ENCODE measurements at regions not wholly inside any gene's neighbourhood (a gene's known extent, or its start where the extent isn't known, plus 50 kb on each side); places are given as distances from the start of the nearest gene placed in this dataset.

GRCh38 chr5:120306303-120306702, 157.8 kb upstream of the PRR16 start:
- no TSS peak for BruUV-seq (replicated peaks)
- Histone ChIP-seq H3K4me3 (ENCODE audit: low read depth, low read length, poor library complexity, severe bottlenecking) (no peak overlapping the region), H3K4me1 (ENCODE audit: insufficient read depth, low read length, poor library complexity, severe bottlenecking) (no peaks in the 10 kb centered on the region), H3K36me3 (ENCODE audit: insufficient read depth, low read length, poor library complexity, severe bottlenecking) (no peaks in the 10 kb centered on the region), H3K27me3 (replicated peaks; ENCODE audit: insufficient read depth, low read depth, low read length, poor library complexity) (no peaks in the 10 kb centered on the region), H3K9me3 (ENCODE audit: low read depth, low read length, poor library complexity, severe bottlenecking) (no peaks in the 10 kb centered on the region), H3K27ac (ENCODE audit: low read depth, low read length, poor library complexity, severe bottlenecking) (no peak overlapping the region)
- ChIA-PET CTCF (no interaction called here), POLR2A (ENCODE audit: low non-redundant PET) (no interaction called here)
- intact Hi-C loops (cut with micrococcal nuclease; ENCODE audit: unreplicated experiment) = no loop called here
- TF ChIP-seq EZH2 (IDR thresholded peaks at IDR 0.05; ENCODE audit: borderline replicate concordance, low read depth, low read length, poor library complexity, severe bottlenecking) = no peak
- no peak for TF ChIP-seq CTCF (conservative IDR thresholded peaks at IDR 0.05; ENCODE audit: low read depth, low read length)
- DNase-seq (ENCODE audit: low spot score) = no peak

- POLR2A ChIA-PET (ENCODE audit: low non-redundant PET) = no interaction called here
- H3K9me3 ChIP-seq (ENCODE audit: low read depth, low read length, poor library complexity, severe bottlenecking) = no peaks in the 10 kb centered on the region
- intact Hi-C loops (cut with micrococcal nuclease; ENCODE audit: unreplicated experiment) = no loop called here
- H3K27ac ChIP-seq (ENCODE audit: low read depth, low read length, poor library complexity, severe bottlenecking) = no peak overlapping the region
- CTCF ChIA-PET = no interaction called here
- H3K27me3 ChIP-seq (replicated peaks; ENCODE audit: insufficient read depth, low read depth, low read length, poor library complexity) = no peaks in the 10 kb centered on the region
- no peaks in the 10 kb centered on the region for H3K36me3 ChIP-seq (ENCODE audit: insufficient read depth, low read length, poor library complexity, severe bottlenecking)
- no TSS peak for BruUV-seq (replicated peaks)
- TF ChIP-seq CTCF (conservative IDR thresholded peaks at IDR 0.05; ENCODE audit: low read depth, low read length) (no peak), EZH2 (IDR thresholded peaks at IDR 0.05; ENCODE audit: borderline replicate concordance, low read depth, low read length, poor library complexity, severe bottlenecking) (no peak)
- H3K4me3 ChIP-seq (ENCODE audit: low read depth, low read length, poor library complexity, severe bottlenecking) = no peak overlapping the region
- no peaks in the 10 kb centered on the region for H3K4me1 ChIP-seq (ENCODE audit: insufficient read depth, low read length, poor library complexity, severe bottlenecking)
- no peak for DNase-seq (ENCODE audit: low spot score)
Measured at GRCh38 chr5:120314191-120314590, 149.9 kb upstream of the PRR16 start.

DNA sequence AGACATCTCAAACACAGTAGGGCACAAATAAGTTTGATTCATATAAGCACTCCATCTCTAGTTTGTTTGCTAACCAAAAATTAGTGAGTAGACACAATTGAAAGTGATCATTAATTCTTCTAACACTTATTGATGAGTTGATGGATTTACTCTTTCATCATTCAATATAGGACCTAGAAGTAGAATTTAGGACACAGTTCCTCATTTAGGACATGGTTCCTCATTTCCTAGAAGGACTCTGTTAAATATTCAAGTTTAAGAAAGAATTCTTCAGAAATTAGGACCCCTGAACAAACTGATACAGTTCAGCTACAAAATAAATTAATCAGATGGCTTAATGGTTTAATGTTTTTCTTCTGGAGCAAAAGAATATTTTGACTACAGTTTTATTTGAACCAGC, 143.5 kb upstream of the PRR16 start:
- no TSS peak for BruUV-seq (replicated peaks)
- ChIA-PET POLR2A (ENCODE audit: low non-redundant PET) (no interaction called here), CTCF (no interaction called here)
- no peak overlapping the region for H3K4me3 ChIP-seq (ENCODE audit: low read depth, low read length, poor library complexity, severe bottlenecking)
- no peaks in the 10 kb centered on the region for H3K4me1 ChIP-seq (ENCODE audit: insufficient read depth, low read length, poor library complexity, severe bottlenecking)
- no peak for TF ChIP-seq CTCF (conservative IDR thresholded peaks at IDR 0.05; ENCODE audit: low read depth, low read length)
- no peak for TF ChIP-seq EZH2 (IDR thresholded peaks at IDR 0.05; ENCODE audit: borderline replicate concordance, low read depth, low read length, poor library complexity, severe bottlenecking)
- no peaks in the 10 kb centered on the region for H3K36me3 ChIP-seq (ENCODE audit: insufficient read depth, low read length, poor library complexity, severe bottlenecking)
- no peak for DNase-seq (ENCODE audit: low spot score)
- no peaks in the 10 kb centered on the region for H3K27me3 ChIP-seq (replicated peaks; ENCODE audit: insufficient read depth, low read depth, low read length, poor library complexity)
- no peak overlapping the region for H3K27ac ChIP-seq (ENCODE audit: low read depth, low read length, poor library complexity, severe bottlenecking)
- H3K9me3 ChIP-seq (ENCODE audit: low read depth, low read length, poor library complexity, severe bottlenecking) = no peaks in the 10 kb centered on the region
- intact Hi-C loops (cut with micrococcal nuclease; ENCODE audit: unreplicated experiment) = no loop called here
